Urinary bladder (tissue), 3 donors: ENCODE measurements at regions not wholly inside any gene's neighbourhood (a gene's known extent, or its start where the extent isn't known, plus 50 kb on each side); places are given as distances from the start of the nearest gene placed in this dataset.
"Not testable (repeated sequence)": the region's sequence is repeated elsewhere in the genome, so short reads cannot be mapped to it uniquely, and the experiment has no call there.

ENCODE experiments used
- DNase-seq: peaks from one replicate; pipeline ENCODE4 v3.0.0-alpha.2; 2015; ENCODE audit errors: extremely low spot score
- H3K27ac ChIP-seq: one replicate; pipeline ENCODE4 v1.5.1; 2013; ENCODE audit warnings: low read depth, mild to moderate bottlenecking, moderate library complexity
- H3K36me3 ChIP-seq: one replicate; pipeline ENCODE4 v1.6.1; 2013; ENCODE audit warnings: mild to moderate bottlenecking, moderate library complexity; ENCODE audit not compliant: insufficient read depth
- H3K4me1 ChIP-seq: one replicate; pipeline ENCODE4 v1.6.1; 2013; ENCODE audit warnings: mild to moderate bottlenecking, moderate library complexity; ENCODE audit not compliant: insufficient read depth
- H3K4me3 ChIP-seq: one replicate; pipeline ENCODE4 v1.5.1; 2013; ENCODE audit warnings: low read depth, low read length
- WGBS: extraction: QIAGEN DNeasy Blood & Tissue Kit; methylation state at CpG from one replicate; pipeline ENCODE4 v1.1.7; 2013; 5-methylcytosine and 5-hydroxymethylcytosine counted together
- donor health status: healthy with polysubstance abuse.
- donor health status: healthy.

- DNase-seq: no peak
- Histone ChIP-seq H3K4me1 (no peaks in the 10 kb centered on the region), H3K36me3 (no peaks in the 10 kb centered on the region), H3K27ac (no peak overlapping the region), H3K4me3 (no peak overlapping the region)
- 41% methylated on average over 16 of the region's 16 CpGs for WGBS
Observed at GRCh38 chr22:48416396-48417224, 1411.1 kb downstream of the BRD1 start.

DNA sequence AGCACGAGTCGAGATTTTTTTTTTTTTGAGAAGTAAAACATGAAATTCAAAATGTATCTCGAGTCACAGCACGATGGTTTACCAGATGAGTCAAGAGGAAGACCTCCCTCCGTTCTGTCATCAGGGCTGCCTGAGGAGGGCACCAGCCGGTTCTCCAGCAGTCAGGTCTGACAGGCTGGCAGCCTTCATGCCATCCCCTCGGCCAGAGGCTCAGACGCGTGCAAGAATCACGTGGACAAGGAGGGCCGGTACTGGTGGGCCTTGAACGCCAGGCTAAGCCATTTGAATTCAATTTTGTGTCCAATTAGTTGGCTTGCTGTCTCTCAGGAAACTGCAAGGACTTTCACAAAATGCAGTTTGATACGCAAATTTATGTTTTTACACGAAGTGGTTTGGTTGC lies 1412.2 kb downstream of the BRD1 start:
- no peak for DNase-seq

DNA sequence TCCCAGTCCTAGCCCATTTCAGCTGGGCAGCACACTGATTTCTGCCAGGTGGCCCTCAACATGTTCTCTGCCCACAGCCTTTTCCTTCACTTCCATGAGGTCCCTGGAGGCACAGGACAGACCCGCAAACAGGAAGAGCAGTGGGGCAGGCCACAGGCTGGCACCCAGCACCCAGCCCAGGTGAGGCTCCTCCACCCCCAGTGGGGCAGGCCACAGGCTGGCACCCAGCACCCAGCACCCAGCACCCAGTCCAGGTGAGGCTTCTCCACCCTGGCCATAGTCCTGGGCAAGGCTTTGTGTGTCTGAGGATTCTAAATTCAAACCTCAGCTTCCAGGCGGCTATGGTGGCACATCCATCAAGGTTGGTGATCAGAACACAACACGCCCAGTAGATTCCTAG lies 1413.0 kb downstream of the BRD1 start:
- DNase-seq: no peak
- WGBS: 91% methylated on average over 3 of the region's 3 CpGs
- H3K4me3 ChIP-seq: no peak overlapping the region
- no peaks in the 10 kb centered on the region for H3K4me1 ChIP-seq
- H3K36me3 ChIP-seq: no peaks in the 10 kb centered on the region
- no peak overlapping the region for H3K27ac ChIP-seq

More for the DNA sequence above, 1412.2 kb downstream of the BRD1 start:
- Histone ChIP-seq H3K27ac (no peak overlapping the region), H3K4me3 (no peak overlapping the region), H3K4me1 (no peaks in the 10 kb centered on the region), H3K36me3 (no peaks in the 10 kb centered on the region)
- WGBS: 82% methylated on average over 14 of the region's 14 CpGs

DNA sequence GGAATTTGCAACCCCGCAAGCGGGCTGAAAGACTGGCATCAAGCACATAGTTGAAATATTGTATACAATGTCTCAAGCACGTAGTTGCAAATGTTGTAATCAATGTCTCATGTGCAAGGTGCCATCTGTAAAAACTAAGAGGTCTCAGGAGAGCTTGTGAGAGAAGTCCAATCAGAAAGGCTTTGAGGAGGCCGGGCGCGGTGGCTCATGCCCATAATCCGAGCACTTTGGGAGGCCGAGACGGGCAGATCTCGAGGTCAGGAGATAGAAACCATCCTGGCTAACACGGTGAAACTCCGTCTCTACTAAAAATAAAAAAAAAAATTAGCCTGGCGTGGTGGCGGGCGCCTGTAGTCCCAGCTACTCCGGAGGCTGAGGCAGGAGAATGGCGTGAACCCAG lies 1414.7 kb downstream of the BRD1 start:
- DNase-seq, H3K36me3 ChIP-seq, H3K4me3 ChIP-seq, H3K27ac ChIP-seq, H3K4me1 ChIP-seq: not testable (repeated sequence)
- WGBS: 94% methylated on average over 17 of the region's 17 CpGs

GRCh38 chr22:48410536-48410935 lies 1417.1 kb downstream of the BRD1 start:
- H3K4me1 ChIP-seq: no peaks in the 10 kb centered on the region
- no peak overlapping the region for H3K27ac ChIP-seq
- H3K4me3 ChIP-seq: no peak overlapping the region
- no peaks in the 10 kb centered on the region for H3K36me3 ChIP-seq
- WGBS: 95% methylated on average over 5 of the region's 5 CpGs
- DNase-seq: no peak

DNA sequence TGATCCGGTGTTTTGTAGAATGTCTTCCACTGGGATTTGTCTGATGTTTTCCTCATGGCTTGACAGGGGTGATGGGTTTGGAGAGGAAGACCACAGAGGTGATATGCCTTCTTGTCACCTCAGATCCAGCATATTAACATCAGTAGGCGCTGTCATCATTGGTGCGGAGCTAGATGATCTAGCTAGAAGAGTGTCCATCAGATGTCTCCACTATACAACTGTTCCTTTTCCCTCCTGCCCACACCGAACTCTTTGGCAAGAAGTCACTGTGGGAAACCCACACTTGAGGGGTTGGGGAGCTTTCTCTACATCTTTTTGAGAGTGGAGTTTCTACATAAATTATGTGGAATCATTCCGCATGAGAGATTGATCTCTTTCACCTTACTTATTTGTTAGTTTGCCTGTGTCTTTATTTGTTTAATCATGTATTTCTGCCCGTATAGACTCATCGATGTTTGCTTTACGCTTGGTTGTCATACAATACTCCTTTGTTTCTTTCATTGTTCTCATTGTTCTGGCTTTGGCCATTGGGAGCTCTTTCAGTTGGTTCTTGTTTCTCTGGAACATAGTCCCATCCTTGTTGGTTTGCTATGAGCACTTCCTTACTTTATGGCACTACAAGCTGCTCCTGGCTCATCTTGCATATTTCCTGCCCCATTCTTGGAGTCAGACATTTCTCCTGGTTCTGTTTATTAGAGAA lies 1420.3 kb downstream of the BRD1 start:
- H3K36me3 ChIP-seq: no peaks in the 10 kb centered on the region
- H3K4me1 ChIP-seq: no peaks in the 10 kb centered on the region
- no peak for DNase-seq
- WGBS: 90% methylated on average over 8 of the region's 8 CpGs
- no peak overlapping the region for H3K4me3 ChIP-seq
- H3K27ac ChIP-seq: no peak overlapping the region

- no peak for DNase-seq
- no peak overlapping the region for H3K27ac ChIP-seq
- H3K4me3 ChIP-seq: no peak overlapping the region
- H3K36me3 ChIP-seq: no peaks in the 10 kb centered on the region
- WGBS: 83% methylated on average over 4 of the region's 4 CpGs
- no peaks in the 10 kb centered on the region for H3K4me1 ChIP-seq
Observed at GRCh38 chr22:48406161-48406560, 1421.5 kb downstream of the BRD1 start.

DNA sequence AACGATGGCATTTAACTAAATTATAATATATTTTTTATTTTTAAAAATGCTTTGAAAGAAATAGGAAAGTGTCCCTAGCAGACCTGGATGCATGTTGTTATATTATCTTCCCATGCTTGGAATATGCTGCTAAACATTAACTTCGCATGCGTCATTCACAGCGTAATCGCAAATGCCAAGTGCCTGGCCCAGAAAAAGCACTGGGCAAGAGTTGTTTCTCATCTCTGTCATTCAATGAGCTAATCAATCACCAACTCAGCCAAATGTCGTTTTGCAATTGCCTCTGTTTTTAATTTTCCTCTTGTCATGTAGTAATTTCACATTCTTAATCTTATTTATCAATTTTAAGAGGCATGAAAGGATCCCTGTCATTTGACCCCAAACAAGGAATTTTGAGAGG lies 1421.9 kb downstream of the BRD1 start:
- 74% methylated on average over 6 of the region's 6 CpGs for WGBS
- Histone ChIP-seq H3K4me3 (no peak overlapping the region), H3K27ac (no peak overlapping the region), H3K36me3 (no peaks in the 10 kb centered on the region), H3K4me1 (no peaks in the 10 kb centered on the region)
- no peak for DNase-seq

DNA sequence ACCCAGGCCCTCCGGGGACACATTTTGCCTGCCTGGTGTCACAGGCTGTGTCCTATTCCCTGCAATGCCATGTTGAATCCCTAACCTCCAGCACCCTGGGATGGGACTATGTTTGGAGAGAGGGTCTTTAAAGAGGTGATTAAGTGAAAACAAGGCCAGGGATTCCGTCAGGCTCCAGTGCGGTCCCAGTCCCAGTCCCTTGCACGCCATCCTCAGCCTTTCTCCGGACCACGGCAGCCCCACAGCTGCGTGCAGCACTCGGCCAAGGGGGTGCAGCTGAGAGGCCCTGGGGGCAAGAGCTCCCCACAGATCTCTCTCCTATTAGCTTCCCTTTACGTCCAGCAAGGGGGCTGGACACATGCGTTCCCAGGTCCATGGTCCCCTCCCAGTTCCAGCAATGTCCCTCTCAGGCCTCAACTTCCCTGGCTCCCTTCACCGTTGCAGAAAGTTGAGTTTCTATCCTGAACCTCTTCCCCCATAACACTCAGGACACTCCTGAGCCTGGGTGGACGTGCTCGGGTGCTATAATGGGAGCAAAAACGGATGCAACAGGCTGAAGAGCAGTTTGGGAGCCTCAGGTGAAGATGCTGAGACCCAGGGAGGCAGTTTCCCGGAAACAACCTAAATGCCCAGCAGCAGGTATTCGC lies 1422.7 kb downstream of the BRD1 start:
- Histone ChIP-seq H3K4me3 (no peak overlapping the region), H3K27ac (no peak overlapping the region), H3K36me3 (no peaks in the 10 kb centered on the region), H3K4me1 (no peaks in the 10 kb centered on the region)
- no peak for DNase-seq
- WGBS: 81% methylated on average over 16 of the region's 16 CpGs

GRCh38 chr22:48403521-48404403 lies 1423.9 kb downstream of the BRD1 start:
- Histone ChIP-seq H3K4me1 (no peaks in the 10 kb centered on the region), H3K4me3 (no peak overlapping the region), H3K36me3 (no peaks in the 10 kb centered on the region), H3K27ac (no peak overlapping the region)
- WGBS: 57% methylated on average over 22 of the region's 22 CpGs
- DNase-seq: no peak

- Histone ChIP-seq H3K36me3 (no peaks in the 10 kb centered on the region), H3K4me1 (no peaks in the 10 kb centered on the region), H3K27ac (no peak overlapping the region), H3K4me3 (no peak overlapping the region)
- WGBS: 93% methylated on average over 21 of the region's 21 CpGs
- DNase-seq: no peak
Observed at GRCh38 chr22:48402591-48403031, 1425.1 kb downstream of the BRD1 start.

GRCh38 chr22:48401523-48401922 lies 1426.2 kb downstream of the BRD1 start:
- not testable (repeated sequence) for H3K4me1 ChIP-seq, H3K27ac ChIP-seq, H3K36me3 ChIP-seq, DNase-seq, H3K4me3 ChIP-seq
- WGBS: 100% methylated on average over 1 of the region's 1 CpG

GRCh38 chr22:48398181-48398905 lies 1429.3 kb downstream of the BRD1 start:
- Histone ChIP-seq H3K27ac (no peak overlapping the region), H3K4me3 (no peak overlapping the region), H3K36me3 (no peaks in the 10 kb centered on the region), H3K4me1 (no peaks in the 10 kb centered on the region)
- 90% methylated on average over 11 of the region's 11 CpGs for WGBS
- DNase-seq: no peak
